Frontal cortex (tissue), 3 donors: ENCODE measurements at regions not wholly inside any gene's neighbourhood (a gene's known extent, or its start where the extent isn't known, plus 50 kb on each side); places are given as distances from the start of the nearest gene placed in this dataset.

Source experiments
- DNase-seq, 2 donors: peaks; one replicate each; pipeline ENCODE4 v3.0.0; 2012; ENCODE audit warnings: low spot score in 2 of 2
- FAIRE-seq: peaks from 2 replicates; lab custom pipeline; 2012; peaks lifted over from hg19 to GRCh38; lab: Jason Lieb, UNC
- donor health status: control.
- donor health status: control.
- donor health status: control.

DNA sequence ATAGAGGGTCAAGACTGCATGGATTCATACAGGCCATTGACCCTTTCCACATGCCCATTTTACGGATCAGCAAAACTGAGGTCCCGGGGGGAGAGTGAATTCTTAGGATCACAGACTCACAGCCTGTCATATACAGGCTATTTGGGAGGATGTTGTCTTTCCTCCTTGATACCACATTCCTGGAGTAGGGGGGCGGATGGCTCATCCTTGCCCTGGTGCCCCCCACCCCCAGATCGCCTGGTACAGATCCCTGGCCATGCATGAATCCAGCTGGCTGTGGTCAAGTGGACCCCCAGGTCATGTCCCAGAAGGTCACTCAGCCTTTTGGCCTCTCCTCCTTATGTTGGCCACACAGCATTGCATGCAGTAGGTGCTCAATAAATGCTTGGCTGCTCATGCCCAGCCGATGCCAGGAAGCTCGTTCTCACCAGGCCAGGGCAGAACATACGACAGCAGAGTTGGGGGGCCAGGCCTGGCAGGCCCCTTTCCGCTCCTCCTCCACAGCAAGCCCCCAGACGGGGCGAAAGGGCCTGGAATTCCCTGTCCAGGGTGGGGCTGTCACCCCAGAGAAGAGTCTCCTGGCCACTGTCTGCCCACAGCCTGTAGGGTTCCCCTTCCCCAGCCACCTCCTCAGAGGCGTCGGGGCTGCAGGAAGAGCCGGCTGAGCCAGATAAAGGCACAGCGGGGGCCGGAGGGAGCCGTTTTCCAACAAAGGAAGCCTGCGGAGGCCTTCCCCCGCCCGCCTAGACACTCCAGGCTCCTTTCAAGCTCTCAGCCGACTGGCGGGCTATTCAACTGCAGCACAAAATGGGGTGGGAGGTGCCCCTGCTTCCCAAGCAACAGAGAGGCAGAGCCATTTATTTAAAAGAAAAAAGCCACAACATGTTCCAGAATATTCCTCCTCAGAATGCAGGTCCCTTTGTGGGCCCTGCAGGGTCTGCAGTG is 215.7 kb upstream of the CIBAR2 start:
- peak in 1 of 2 donors; percentile 71 for DNase-seq
- FAIRE-seq: no peak

DNA sequence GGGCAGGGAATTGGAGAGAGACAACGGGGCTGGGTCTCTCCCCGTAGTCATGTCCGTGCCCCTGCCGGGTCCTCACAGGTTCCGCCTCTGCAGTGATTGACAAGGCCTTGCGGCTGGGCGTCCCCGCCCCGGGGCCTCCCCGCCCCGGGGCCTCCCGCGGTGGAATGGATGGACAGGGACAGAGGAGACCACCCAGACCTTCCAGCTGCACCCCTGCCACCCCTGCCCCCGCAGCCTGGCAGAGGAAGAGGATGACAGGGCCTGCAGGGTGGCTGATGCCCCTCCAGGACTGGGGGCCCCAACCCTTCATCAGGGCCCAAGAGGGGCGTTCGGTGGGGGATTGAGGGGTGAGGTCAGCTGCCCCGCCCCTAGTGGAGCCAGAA is 216.4 kb upstream of the CIBAR2 start:
- DNase-seq (no peak), FAIRE-seq (no peak)

- FAIRE-seq (no peak), DNase-seq (no peak)
These were observed 217.0 kb upstream of the CIBAR2 start for GRCh38 chr16:85329059-85329812.

DNA sequence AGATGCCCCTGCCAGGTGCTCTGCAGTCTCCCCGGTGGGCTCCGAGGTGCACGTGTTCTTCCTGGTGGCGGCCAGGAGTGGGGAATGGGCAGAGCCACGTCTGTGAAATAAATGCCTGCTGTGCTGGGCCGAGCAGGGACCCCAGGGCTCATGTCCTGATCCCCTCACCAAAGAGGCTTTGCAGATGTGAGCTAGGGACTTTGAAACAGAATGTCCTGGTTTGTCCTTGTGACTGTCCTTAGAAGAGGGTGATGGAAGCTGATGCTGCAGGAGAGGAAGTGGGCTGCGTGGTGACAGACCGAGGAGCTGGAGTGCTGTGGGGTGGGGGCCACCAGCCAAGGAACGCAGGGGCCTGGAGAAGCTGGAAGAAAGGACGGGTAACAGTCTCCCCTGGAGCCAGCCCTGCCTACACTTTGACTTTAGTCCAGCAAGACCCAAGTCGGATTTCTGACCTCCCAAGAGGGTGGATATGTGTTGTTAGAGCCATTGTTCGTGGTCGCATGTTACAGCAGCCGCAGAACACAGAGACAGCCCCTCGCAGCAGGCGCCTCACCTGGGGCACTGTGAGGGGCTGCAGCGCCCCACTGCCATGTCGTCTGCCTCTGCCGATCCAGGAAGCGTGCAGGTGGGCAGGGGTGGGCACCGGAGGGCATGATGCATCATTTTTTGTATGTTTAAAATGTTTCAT is 217.9 kb upstream of the CIBAR2 start:
- no peak for FAIRE-seq
- no peak for DNase-seq

GRCh38 chr16:85330694-85331188 is 218.5 kb upstream of the CIBAR2 start:
- DNase-seq (peak in 1 of 2 donors; percentile 59), FAIRE-seq (no peak)

GRCh38 chr16:85331688-85332087 is 219.4 kb upstream of the CIBAR2 start:
- DNase-seq (no peak), FAIRE-seq (no peak)

GRCh38 chr16:85332175-85332574 is 219.9 kb upstream of the CIBAR2 start:
- FAIRE-seq: no peak
- DNase-seq: no peak

- FAIRE-seq (no peak), DNase-seq (no peak)
These were observed 221.1 kb upstream of the CIBAR2 start for GRCh38 chr16:85333337-85333736.

DNA sequence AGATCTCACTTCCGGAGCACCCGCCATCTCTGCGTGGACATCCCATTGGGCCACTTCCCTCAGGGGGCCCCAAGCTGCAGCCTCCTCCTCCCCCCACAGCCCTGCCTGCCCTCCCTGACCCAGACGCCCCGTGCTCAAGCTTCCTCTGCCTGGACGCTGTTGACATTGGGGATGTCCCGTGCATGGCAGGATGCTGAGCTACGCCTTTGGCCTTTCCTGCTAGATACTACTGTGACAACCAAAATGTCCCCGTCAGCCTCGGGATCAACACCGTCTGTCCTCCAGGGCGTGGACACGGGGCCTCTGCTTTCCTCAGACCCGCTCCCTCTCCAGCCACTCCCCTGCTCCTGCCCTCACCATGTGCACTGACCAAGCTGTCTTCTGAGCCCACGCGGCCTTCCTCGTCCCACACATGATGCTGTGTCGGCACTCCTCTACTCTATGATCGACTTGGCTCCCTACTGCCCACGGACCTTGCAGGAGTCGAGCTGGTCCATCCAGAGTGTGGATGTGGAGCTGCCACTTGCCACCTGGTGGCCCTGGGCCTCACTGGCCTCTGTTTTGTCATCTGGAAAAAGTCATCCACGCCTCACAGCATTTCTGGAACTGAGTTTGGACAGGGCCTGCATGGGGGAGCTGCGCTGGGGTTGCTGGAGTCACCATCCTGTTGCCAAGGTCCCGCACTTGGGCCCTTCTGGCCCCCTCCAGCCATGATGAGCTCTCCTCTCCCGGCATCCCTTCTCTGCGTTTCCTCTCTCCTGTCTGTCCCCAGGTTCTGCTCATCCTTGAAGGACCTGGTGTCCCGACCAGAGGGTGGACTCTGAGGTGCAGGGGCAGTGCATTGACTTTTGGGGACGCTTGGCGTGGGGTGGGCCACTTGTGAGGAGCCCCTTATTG is 221.7 kb upstream of the CIBAR2 start:
- FAIRE-seq (no peak), DNase-seq (no peak)

DNA sequence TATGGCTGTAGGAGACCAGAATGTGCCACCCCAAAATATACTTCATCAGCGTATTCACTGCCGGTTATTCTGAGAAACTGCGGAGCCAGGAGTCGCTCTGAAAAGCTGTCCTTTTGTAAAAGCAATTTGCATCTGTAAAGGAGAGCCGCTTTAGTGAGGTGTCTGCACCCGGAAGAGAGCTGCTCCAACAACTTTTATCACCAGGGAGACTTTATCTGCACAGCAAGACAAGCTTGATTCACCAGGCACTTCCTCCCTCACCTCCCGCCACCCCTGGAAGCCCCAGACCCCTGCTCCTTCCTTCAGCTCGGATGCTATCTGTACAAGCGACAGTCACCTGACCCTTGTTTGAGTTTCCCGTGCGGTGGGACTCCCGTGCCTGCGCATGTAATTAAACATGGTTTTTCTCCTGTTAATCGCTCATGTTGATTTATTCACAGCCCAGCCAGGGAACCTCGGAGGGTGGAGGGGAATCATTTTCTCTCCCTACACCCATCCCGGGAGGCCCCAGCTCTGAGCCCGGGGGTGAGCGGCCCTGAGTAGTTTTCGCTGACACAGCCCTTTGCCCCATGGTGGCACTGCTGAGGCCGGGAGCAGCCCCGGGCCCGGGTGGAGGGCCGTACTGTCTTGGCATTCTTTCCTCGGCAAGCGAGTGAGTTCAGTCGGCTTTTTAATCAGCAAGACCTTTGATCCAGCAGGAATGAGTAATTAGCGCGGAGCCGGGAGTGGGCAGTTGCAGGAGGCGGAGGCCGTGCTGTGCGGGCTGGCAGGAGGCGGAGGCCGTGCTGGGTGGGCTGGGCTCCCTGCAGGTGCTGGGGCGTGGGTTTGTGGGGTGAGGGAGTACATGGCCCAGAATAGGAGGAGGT is 222.7 kb upstream of the CIBAR2 start:
- FAIRE-seq: no peak
- DNase-seq: peak in 1 of 2 donors; percentile 44

DNA sequence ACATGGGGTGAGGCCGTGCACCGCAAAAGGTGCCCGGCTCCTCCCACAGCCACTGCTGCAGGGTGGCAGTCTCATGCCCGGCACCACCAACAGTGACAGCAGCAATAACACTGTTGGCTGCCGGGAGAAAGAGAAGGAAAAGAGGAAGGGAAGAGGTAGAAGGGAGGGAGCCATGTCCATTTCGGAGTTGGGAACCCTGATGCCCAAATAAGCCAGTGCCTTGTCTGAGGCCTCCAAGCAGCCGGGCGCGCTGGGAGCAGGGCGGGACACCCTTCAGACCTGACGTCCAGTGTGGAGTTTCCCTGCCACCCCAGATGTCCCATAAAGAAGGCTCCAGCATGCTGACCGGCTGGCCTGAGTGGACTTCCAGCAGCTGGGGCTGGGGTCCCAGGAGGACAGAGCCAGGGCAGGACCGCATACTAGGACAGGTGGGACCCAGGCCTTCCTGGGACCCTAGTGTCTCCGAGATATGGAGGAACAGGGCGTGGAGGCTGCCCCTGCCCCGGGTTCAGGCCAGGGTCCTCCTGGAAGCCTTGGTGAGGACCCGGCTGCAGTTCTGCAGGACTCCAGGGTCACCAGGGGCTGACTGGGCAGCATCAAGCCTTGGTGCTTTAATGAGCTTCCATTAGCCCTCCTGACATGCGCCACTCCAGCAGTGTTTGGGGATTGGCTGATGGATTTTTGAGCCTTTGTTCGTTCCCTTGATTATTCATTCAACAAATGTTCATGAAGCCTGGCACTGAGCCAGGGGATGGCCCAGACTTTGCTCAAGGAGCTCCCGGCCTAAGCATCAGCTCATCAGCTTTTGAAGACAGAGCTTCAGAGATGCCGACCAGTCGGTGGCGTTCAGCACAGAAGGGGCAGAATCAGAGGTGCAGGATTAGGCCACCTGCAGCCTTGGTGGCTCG is 223.6 kb upstream of the CIBAR2 start:
- DNase-seq: no peak
- no peak for FAIRE-seq

- FAIRE-seq (no peak), DNase-seq (no peak)
These were observed 225.8 kb upstream of the CIBAR2 start for GRCh38 chr16:85337910-85338637.

DNA sequence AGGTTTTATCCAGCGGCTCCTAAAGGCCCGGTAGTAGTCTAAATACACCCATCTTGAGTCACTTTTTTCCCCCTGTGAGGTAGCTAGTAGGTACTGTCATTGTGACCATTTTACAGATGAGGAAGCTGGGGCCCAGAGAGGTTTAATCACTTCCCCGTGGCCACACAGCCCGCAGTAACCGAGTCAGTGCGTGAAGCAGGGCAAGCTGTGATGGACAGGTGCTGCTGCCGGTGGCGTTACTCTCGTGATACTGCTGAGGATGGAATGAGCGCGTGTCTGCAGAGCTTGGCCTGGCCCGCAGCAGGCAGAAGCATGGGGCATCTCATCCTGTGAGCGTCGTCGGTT is 226.3 kb upstream of the CIBAR2 start:
- FAIRE-seq: no peak

DNA sequence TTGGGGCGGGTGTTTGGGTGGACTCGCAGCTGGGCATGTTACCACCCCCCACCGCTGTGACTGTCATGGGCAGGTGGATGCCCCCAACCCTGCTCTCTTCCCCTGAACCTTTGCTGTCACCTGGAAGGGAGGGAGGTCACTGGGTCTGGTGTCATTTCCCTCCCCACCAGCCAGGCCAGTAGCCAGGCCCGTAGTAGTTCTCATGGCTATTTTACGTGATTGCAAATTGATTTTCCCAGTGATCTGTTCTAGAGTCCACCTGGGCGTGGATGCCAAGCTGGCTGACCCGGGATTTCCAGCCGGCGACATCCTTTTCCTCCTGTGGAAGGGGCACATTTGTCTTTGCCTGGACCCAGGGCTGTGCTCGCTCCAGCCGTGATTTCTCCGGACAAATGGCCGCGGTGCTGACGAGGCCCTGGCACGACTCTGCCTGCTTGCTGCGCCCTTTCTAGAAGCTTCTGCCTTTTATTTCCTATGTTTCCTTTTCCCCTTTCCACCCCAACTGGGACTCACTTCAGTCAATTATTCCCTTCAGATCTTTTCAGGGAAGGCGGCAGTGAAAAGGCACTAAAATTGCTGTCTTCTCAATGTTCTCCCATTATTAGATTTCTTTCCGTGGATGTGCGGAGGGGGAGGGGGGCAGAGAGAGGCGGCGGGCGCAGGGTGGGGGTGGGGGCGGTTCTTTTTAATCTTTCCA is 226.9 kb upstream of the CIBAR2 start:
- DNase-seq: no peak

More for the DNA sequence above, 226.3 kb upstream of the CIBAR2 start:
- DNase-seq: no peak

DNA sequence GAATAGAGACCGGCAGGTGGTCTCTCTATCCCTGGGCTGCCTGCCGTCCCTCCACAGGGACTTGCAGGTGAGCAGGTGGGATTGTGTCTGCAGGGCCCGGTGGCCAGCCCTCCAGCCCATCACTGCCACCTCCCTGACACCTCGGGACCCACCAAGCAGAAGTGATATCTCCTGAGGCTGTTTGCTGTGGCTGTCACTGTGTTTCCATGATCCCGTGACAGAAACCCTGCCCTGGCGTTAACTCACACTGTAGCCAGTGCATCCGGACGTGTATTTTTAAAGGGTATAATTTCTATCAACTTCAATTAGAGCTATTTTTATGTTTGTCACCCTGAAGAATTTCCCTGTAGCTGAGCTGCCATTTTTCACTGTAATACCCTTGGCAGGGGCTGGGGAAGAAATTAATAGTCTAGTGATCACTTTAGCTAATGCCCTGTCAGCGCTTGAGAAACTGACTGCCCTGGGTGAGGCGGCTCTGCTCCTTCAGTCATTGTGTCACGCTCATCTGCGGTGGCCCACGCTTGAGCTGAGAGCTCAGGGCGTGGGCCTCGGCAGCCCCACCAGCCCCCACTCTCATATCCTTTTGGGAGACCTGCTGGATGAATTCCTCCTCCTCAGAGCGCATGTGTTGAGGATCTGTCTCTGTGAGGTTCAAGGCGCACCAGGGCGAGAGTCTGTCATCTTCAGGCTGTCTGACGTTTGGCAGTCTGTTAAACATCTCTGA is 229.9 kb upstream of the CIBAR2 start:
- FAIRE-seq: no peak
- DNase-seq: no peak

More for the DNA sequence above, 226.9 kb upstream of the CIBAR2 start:
- FAIRE-seq: no peak
